Uterus (tissue), 2 donors: ENCODE measurements at regions not wholly inside any gene's neighbourhood (a gene's known extent, or its start where the extent isn't known, plus 50 kb on each side); places are given as distances from the start of the nearest gene placed in this dataset.

ENCODE experiments used
- CTCF ChIP-seq, 4 experiments: fragments of 200-600 bp in 2 of 4; fragments of 450-650 bp in 2 of 4; sonication (generic) in 2 of 4; IDR thresholded peaks; one replicate each; pipeline ENCODE4 v1.5.1; 2016 to 2019; ENCODE audit warnings: antibody characterized with exemption in 4 of 4, mild to moderate bottlenecking in 2 of 4, moderate library complexity in 1 of 4
- POLR2A ChIP-seq, 2 donors: fragments of 450-650 bp; IDR thresholded peaks; one replicate each; pipeline ENCODE4 v1.6.1; 2016; ENCODE audit warnings: antibody characterized with exemption in 2 of 2, mild to moderate bottlenecking in 1 of 2, moderate library complexity in 1 of 2

- TF ChIP-seq CTCF (IDR thresholded peaks at IDR 0.05) (no peak), POLR2A (IDR thresholded peaks at IDR 0.05) (no peak)
Measured at GRCh38 chr1:30286988-30287839, 436.2 kb downstream of the MATN1 start.
